RWPE1 (cell line): ENCODE measurements at regions not wholly inside any gene's neighbourhood (a gene's known extent, or its start where the extent isn't known, plus 50 kb on each side); places are given as distances from the start of the nearest gene placed in this dataset.

Experiments
- CTCF ChIA-PET: fragments of 350-600 bp; sonication (Branson Sonifier 250); formaldehyde crosslinking; extraction: SDS; loops from one replicate; lab custom pipeline; 2021; lab: Yijun Ruan, JAX
- POLR2A ChIA-PET: fragments of 400-600 bp; formaldehyde crosslinking; extraction: SDS; loops from one replicate; lab custom pipeline; 2020; ENCODE audit warnings: antibody characterized with exemption; ENCODE audit not compliant: low non-redundant PET; lab: Yijun Ruan, JAX
- DNase-seq: peaks from one replicate; pipeline ENCODE4 v3.0.0; 2012; ENCODE audit warnings: low spot score
- H3K27ac ChIP-seq: fragments of 450-650 bp; 2 replicates; pipeline ENCODE4 v1.5.1; 2017
- TF ChIP-seq, protein P1 (sequence below): fragments of 450-650 bp; conservative IDR thresholded peaks from 2 replicates; pipeline ENCODE4 v1.5.1; 2017; ENCODE audit warnings: low read depth, mild to moderate bottlenecking

DNA sequence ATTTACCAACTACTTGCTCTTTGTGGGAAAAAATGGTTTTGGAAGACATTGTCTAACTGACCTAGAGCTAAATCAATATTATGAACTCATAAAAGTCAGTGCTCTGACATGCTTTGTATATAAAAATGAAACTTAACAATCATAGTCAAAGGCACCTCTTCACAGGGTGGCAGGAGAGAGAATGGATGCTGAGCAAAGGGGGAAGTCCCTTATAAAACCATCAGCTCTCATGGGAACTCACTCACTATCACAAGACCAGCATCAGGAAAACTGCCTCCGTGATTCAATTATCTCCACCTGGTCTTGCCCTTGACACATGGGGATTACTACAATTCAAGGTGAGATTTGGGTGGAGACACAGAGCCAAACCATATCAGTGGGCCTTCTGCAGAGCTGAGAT, 417.6 kb upstream of the AUTS2 start:
- TF ChIP-seq, protein P1, sequence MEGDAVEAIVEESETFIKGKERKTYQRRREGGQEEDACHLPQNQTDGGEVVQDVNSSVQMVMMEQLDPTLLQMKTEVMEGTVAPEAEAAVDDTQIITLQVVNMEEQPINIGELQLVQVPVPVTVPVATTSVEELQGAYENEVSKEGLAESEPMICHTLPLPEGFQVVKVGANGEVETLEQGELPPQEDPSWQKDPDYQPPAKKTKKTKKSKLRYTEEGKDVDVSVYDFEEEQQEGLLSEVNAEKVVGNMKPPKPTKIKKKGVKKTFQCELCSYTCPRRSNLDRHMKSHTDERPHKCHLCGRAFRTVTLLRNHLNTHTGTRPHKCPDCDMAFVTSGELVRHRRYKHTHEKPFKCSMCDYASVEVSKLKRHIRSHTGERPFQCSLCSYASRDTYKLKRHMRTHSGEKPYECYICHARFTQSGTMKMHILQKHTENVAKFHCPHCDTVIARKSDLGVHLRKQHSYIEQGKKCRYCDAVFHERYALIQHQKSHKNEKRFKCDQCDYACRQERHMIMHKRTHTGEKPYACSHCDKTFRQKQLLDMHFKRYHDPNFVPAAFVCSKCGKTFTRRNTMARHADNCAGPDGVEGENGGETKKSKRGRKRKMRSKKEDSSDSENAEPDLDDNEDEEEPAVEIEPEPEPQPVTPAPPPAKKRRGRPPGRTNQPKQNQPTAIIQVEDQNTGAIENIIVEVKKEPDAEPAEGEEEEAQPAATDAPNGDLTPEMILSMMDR, result no peak
- POLR2A ChIA-PET, result no interaction called here
- H3K27ac ChIP-seq, result no peak overlapping the region
- DNase-seq, result no peak
- CTCF ChIA-PET, result interaction anchor here (0.6 kb wide), 1 partner anchor 1038 kb away, joined by 3 read pairs; no protein-coding TSS in a partner anchor

DNA sequence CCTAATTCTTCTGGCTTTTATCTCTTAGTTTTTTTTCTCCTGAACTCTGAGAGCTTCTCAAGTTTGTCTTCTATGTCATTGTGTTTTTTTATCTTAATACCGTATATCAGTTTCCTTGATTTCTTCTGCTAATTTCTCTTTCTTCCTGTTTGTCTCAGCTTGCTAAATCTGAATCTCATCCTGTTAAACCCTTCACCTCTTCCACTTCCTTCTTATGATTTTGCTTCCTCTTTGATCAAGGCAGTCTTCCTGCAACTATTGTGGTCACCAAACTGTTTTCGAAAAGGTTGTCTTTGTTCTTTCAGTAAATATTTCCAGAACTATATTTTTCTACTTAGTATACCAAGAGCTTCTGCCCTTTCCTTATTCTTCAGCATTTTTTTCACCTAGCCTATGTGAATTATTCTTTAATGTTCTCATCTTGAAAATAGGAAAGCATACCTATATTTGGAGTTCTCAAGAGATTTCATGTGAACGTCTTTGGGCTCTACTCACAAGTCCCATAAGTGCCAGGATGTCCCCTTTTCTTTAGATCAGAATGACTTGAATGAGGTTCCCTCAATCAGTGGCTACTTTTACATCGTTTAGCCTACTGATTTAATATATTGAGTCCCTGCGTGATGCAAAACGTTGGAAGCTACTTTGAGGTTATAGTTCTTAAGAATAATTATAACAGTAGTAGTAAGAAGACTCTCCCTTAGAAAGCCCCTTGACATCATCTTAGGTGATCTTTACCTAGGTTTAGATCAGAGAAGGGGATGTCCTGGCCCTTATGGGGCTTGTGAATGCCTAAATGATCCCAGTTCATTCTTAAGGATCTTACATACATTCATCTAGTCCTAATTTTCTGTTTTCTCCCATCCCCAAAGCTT, 415.4 kb upstream of the AUTS2 start:
- H3K27ac ChIP-seq, result no peak overlapping the region
- ChIA-PET CTCF (no interaction called here), POLR2A (no interaction called here)
- TF ChIP-seq, protein P1, result no peak
- no peak for DNase-seq

DNA sequence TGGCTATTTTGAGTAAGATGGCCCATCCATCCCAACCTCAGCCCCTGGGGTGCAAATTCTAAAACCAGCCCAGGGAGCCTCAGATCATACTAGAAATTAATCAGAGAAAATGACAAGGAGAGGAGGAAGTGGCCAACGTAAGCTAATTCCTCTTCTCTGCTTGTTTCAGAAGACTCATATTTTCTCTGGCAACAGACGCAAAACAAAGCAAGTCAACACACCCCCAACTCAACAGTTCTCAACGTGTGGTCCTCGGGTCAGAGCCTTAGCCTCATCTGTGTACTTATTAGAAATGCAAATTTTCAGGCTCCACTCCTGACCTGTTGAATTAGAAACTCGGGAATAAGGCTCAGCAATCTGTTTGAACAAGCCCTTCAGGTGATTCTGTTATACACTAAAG, 413.9 kb upstream of the AUTS2 start:
- H3K27ac ChIP-seq, result no peak overlapping the region
- no peak for DNase-seq
- POLR2A ChIA-PET, result no interaction called here
- CTCF ChIA-PET, result interaction anchor here (0.9 kb wide), 1 partner anchor 22 kb away, joined by 3 read pairs; no protein-coding TSS in a partner anchor
- TF ChIP-seq, protein P1, result no peak

DNA sequence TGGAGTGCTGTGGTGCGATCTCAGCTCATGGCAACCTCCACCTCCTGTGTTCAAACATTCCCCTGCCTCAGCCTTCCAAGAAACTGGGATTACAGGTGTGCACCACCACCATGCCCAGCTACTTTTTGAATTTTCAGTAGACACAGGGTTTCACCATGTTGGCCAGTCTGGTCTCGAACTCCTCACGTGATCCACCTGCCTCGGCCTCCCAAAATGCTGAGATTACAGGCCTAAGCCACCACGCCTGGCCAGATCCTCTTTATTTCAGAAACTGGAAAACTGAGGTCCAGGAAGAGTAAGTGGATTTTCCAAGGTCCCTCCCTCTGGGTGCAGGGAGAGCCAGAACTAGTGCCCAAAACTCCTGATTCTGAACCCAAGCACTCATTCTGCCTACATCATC, 413.1 kb upstream of the AUTS2 start:
- no peak for DNase-seq
- POLR2A ChIA-PET, result no interaction called here
- H3K27ac ChIP-seq, result no peak overlapping the region
- TF ChIP-seq, protein P1, result no peak
- CTCF ChIA-PET, result no interaction called here

DNA sequence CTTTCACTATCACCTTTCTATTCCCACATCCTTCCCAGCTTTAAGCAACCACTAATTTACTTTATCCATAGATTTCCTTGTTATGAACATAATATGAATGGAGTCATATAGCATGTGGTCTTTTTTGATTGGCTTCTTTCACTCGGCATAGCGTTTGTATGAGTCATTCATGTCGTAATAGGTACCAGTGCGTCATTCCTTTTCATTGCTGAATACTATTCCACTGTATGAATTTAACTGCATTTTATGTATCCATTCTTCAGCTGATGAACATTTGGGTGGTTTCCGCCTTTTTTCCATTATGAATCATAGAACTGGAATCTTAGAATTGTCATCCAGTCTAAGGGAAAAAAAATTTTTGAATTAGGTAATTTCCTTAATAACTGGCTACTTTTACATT, 411.3 kb upstream of the AUTS2 start:
- TF ChIP-seq, protein P1, result no peak
- ChIA-PET CTCF (no interaction called here), POLR2A (no interaction called here)
- DNase-seq, result no peak
- no peak overlapping the region for H3K27ac ChIP-seq

DNA sequence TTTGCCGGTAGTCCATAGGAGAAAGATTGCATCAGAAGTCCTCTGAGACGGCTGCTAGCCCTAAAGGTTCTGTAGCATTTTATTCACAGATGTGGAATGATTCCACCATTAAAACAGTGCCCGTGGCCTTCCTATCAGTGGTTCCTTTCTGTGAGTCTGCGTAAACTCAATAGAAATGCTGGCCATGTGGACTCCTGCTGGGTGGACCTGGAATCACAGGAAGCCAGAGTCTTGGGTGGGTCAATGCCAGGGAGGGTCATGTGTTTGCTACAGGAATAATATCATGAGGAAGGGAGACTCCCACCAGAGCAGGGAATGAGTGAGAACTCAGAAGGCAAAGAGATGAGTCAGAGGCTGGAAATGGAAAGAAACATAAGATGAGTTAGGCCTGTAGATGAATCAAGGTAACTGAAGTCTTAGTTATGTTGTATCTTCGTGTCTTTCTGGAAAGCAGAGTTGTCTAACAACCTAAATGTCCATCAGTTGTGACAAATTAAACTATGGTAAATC, 410.4 kb upstream of the AUTS2 start:
- H3K27ac ChIP-seq, result no peak overlapping the region
- ChIA-PET POLR2A (no interaction called here), CTCF (no interaction called here)
- no peak for DNase-seq
- TF ChIP-seq, protein P1, result no peak
